ENCODE measurements at regions not wholly inside any gene's neighbourhood (a gene's known extent, or its start where the extent isn't known, plus 50 kb on each side); places are given as distances from the start of the nearest gene placed in this dataset.

GRCh38 chr3:96719921-96720320, 94.5 kb upstream of the EPHA6 start:
- H3K4me2 ChIP-seq: no peak overlapping the region
- no peak overlapping the region for H3K27ac ChIP-seq (ENCODE audit: low read depth)
- DNase-seq (ENCODE audit: low spot score) (no peak), ATAC-seq (no peak)
- H3K27me3 ChIP-seq (ENCODE audit: insufficient read depth): no peaks in the 10 kb centered on the region
- H3K36me3 Mint-ChIP-seq (ENCODE audit: low read depth): no peaks in the 10 kb centered on the region
- no peaks in the 10 kb centered on the region for H3K27me3 Mint-ChIP-seq (ENCODE audit: insufficient read depth, low read depth, poor library complexity)
- no peak overlapping the region for H3K4me3 Mint-ChIP-seq
- H2AFZ ChIP-seq: no peak overlapping the region
- H3K4me1 ChIP-seq (ENCODE audit: insufficient read depth): no peaks in the 10 kb centered on the region
- H3K4me1 Mint-ChIP-seq: no peaks in the 10 kb centered on the region
- H4K20me1 ChIP-seq (replicated peaks; ENCODE audit: insufficient read depth): no peaks in the 10 kb centered on the region
- H3K27ac Mint-ChIP-seq: no peak overlapping the region
- no peak for TF ChIP-seq ETS1 (IDR thresholded peaks at IDR 0.05)
- TF ChIP-seq ZNF462 (CRISPR knock-in tag; IDR thresholded peaks at IDR 0.05): no peak
- TF ChIP-seq CTCF (conservative IDR thresholded peaks at IDR 0.05; ENCODE audit: low read depth in 2 of 2): no peak
- TF ChIP-seq ZNF331 (CRISPR knock-in tag; IDR thresholded peaks at IDR 0.05; ENCODE audit: low read depth): no peak
- TF ChIP-seq STAT1 (IDR thresholded peaks at IDR 0.05; ENCODE audit: unreplicated experiment): no peak
- no peak for TF ChIP-seq JUNB (IDR thresholded peaks at IDR 0.05; ENCODE audit: unreplicated experiment)
- no peak for TF ChIP-seq NANOG (IDR thresholded peaks at IDR 0.05; ENCODE audit: borderline replicate concordance)
- TF ChIP-seq POLR2AphosphoS5 (IDR thresholded peaks at IDR 0.05; ENCODE audit: low read depth): no peak
- TF ChIP-seq EZH2phosphoT487 (IDR thresholded peaks at IDR 0.05; ENCODE audit: unreplicated experiment): no peak
- no peak for TF ChIP-seq CREB1 (CRISPR knock-in tag; IDR thresholded peaks at IDR 0.05; ENCODE audit: low read depth)
- H3K4me3 ChIP-seq: no peak overlapping the region
- H3K9me3 Mint-ChIP-seq: no peaks in the 10 kb centered on the region
- H3F3A ChIP-seq (replicated peaks; ENCODE audit: low read depth): no peaks in the 10 kb centered on the region
- H3K36me3 ChIP-seq (ENCODE audit: insufficient read depth): no peaks in the 10 kb centered on the region
- no peaks in the 10 kb centered on the region for H3K79me2 ChIP-seq (replicated peaks; ENCODE audit: insufficient read depth)
- H3K9me2 ChIP-seq (ENCODE audit: insufficient read depth): no peaks in the 10 kb centered on the region
